GM18498 (cell line): ENCODE measurements at regions not wholly inside any gene's neighbourhood (a gene's known extent, or its start where the extent isn't known, plus 50 kb on each side); places are given as distances from the start of the nearest gene placed in this dataset.
"Not testable (repeated sequence)": the region's sequence is repeated elsewhere in the genome, so short reads cannot be mapped to it uniquely, and the experiment has no call there.

Experiments
- ATAC-seq: cut with Tn5 transposase; IDR thresholded peaks from one replicate; pipeline ENCODE4 v1.9.1; 2021; ENCODE audit warnings: mild to moderate bottlenecking, moderate library complexity; ENCODE audit not compliant: unreplicated experiment

GRCh38 chr3:103829723-103830326 is 1395.0 kb downstream of the ZPLD1 start:
- ATAC-seq, result no peak

GRCh38 chr3:103847081-103848062 is 1412.6 kb downstream of the ZPLD1 start:
- ATAC-seq, result no peak

- no peak for ATAC-seq
These were observed 1417.0 kb downstream of the ZPLD1 start for GRCh38 chr3:103851793-103852192.

GRCh38 chr3:103862415-103862814 is 1427.6 kb downstream of the ZPLD1 start:
- ATAC-seq, result no peak

GRCh38 chr3:103863381-103863780 is 1428.6 kb downstream of the ZPLD1 start:
- no peak for ATAC-seq

GRCh38 chr3:103866113-103866512 is 1431.3 kb downstream of the ZPLD1 start:
- no peak for ATAC-seq

- ATAC-seq, result no peak
These were observed 1438.2 kb downstream of the ZPLD1 start for GRCh38 chr3:103873021-103873420.

- ATAC-seq, result no peak
These were observed 1439.2 kb downstream of the ZPLD1 start for GRCh38 chr3:103873897-103874545.

GRCh38 chr3:103881809-103882208 is 1447.0 kb downstream of the ZPLD1 start:
- ATAC-seq, result not testable (repeated sequence)

GRCh38 chr3:103889675-103890074 is 1454.9 kb downstream of the ZPLD1 start:
- no peak for ATAC-seq

GRCh38 chr3:103894162-103894822 is 1459.5 kb downstream of the ZPLD1 start:
- no peak for ATAC-seq

- ATAC-seq, result no peak
These were observed 1464.5 kb downstream of the ZPLD1 start for GRCh38 chr3:103899328-103899727.

- ATAC-seq, result no peak
These were observed 1461.7 kb upstream of the ALCAM start for GRCh38 chr3:103904991-103905390.

- no peak for ATAC-seq
These were observed 1460.4 kb upstream of the ALCAM start for GRCh38 chr3:103906304-103906703.

- no peak for ATAC-seq
These were observed 1459.9 kb upstream of the ALCAM start for GRCh38 chr3:103906808-103907207.

- ATAC-seq, result no peak
These were observed 1459.1 kb upstream of the ALCAM start for GRCh38 chr3:103907567-103907966.

- ATAC-seq, result no peak
These were observed 1457.3 kb upstream of the ALCAM start for GRCh38 chr3:103909395-103909794.

GRCh38 chr3:103918336-103918735 is 1448.4 kb upstream of the ALCAM start:
- ATAC-seq, result no peak

- no peak for ATAC-seq
These were observed 1447.4 kb upstream of the ALCAM start for GRCh38 chr3:103919327-103919726.

GRCh38 chr3:103923907-103924306 is 1442.8 kb upstream of the ALCAM start:
- ATAC-seq, result no peak

- no peak for ATAC-seq
These were observed 1442.2 kb upstream of the ALCAM start for GRCh38 chr3:103924544-103924943.
